ENCODE measurements at regions not wholly inside any gene's neighbourhood (a gene's known extent, or its start where the extent isn't known, plus 50 kb on each side); places are given as distances from the start of the nearest gene placed in this dataset.

DNA sequence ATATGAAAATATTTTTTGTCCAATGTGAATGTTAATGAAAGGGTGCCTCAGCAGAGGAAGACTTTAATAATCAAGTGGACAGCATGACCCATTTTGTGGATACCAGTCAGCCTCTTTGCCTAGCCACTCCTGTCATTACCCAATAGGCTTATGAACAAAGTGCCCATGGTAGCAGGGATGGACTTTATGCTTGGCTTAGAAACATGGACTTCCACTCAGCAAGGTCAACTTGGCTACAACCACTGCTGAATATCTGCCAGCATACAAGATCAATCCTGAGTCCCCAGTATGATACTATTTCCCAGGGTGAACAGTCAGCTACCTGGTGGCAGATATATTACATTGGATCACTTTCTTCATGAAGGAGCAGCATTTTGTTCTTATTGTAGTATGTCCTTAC, 56.7 kb upstream of the NXF3 start:
- TF ChIP-seq, protein P1, sequence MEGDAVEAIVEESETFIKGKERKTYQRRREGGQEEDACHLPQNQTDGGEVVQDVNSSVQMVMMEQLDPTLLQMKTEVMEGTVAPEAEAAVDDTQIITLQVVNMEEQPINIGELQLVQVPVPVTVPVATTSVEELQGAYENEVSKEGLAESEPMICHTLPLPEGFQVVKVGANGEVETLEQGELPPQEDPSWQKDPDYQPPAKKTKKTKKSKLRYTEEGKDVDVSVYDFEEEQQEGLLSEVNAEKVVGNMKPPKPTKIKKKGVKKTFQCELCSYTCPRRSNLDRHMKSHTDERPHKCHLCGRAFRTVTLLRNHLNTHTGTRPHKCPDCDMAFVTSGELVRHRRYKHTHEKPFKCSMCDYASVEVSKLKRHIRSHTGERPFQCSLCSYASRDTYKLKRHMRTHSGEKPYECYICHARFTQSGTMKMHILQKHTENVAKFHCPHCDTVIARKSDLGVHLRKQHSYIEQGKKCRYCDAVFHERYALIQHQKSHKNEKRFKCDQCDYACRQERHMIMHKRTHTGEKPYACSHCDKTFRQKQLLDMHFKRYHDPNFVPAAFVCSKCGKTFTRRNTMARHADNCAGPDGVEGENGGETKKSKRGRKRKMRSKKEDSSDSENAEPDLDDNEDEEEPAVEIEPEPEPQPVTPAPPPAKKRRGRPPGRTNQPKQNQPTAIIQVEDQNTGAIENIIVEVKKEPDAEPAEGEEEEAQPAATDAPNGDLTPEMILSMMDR (IDR thresholded peaks at IDR 0.05) = no peak
- TF ChIP-seq POLR2A (IDR thresholded peaks at IDR 0.05) = no peak
- H3K9me3 ChIP-seq = no peaks in the 10 kb centered on the region
- H3K36me3 ChIP-seq = no peaks in the 10 kb centered on the region
- no peak overlapping the region for H3K4me3 ChIP-seq (replicated peaks in 1 of 3)
- no peak overlapping the region for H3K27ac ChIP-seq
- H3K4me1 ChIP-seq = no peaks in the 10 kb centered on the region
- no peaks in the 10 kb centered on the region for H3K27me3 ChIP-seq
- intact Hi-C loops (cut with DNase I) = no loop called here
- DNase-seq = no peak

DNA sequence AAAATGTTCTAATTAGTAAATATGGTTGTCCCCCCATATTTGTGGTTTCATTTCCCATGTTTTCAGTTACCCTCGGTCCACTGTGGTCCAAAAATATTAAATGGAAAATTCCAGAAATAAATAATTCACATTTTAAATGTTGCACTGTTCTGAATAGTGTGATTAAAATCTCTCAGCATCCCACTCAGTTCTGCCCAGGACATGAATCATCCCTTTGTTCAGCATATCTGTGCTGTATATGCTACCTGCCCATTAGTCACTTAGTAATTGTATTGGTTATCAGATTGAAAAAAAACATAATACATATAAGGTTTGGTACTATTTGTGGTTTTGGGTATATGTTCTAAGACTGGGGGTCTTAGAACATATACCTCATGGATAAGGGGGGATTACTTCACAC, 55.1 kb upstream of the NXF3 start:
- Histone ChIP-seq H3K4me3 (replicated peaks in 1 of 3) (no peak overlapping the region), H3K27ac (no peak overlapping the region), H3K4me1 (no peaks in the 10 kb centered on the region), H3K36me3 (no peaks in the 10 kb centered on the region), H3K27me3 (no peaks in the 10 kb centered on the region), H3K9me3 (no peaks in the 10 kb centered on the region)
- WGBS, 2 donors = 76 to 88% methylated on average over 1 of the region's 1 CpG
- intact Hi-C loops (cut with DNase I) = no loop called here
- TF ChIP-seq, protein P1 (IDR thresholded peaks at IDR 0.05) = no peak
- no peak for TF ChIP-seq POLR2A (IDR thresholded peaks at IDR 0.05)
- DNase-seq = no peak
